CD8-positive, alpha-beta memory T cell (primary cell): ENCODE measurements at regions not wholly inside any gene's neighbourhood (a gene's known extent, or its start where the extent isn't known, plus 50 kb on each side); places are given as distances from the start of the nearest gene placed in this dataset.
A peak's percentile ranks its signal among the peaks of the same experiment; 100 is the strongest.

Experiments
- CTCF ChIA-PET: fragments of 350-600 bp; sonication (Branson Sonifier 250); formaldehyde crosslinking; loops from one replicate; lab custom pipeline; 2021; ENCODE audit warnings: antibody characterized with exemption; lab: Charles Lee
- POLR2A ChIA-PET: fragments of 350-600 bp; sonication (Branson Sonifier 250); formaldehyde crosslinking; loops from one replicate; lab custom pipeline; 2021; ENCODE audit warnings: antibody characterized with exemption; lab: Charles Lee
- DNase-seq, 5 donors: peaks; one replicate each; pipeline versions ENCODE4 v3.0.0 to v3.0.0-alpha.2; 2020 to 2022; ENCODE audit warnings: mixed read lengths in 1 of 5
- H3K27ac ChIP-seq: one replicate; pipeline ENCODE4 v1.7.0; 2013; ENCODE audit warnings: low read depth, mild to moderate bottlenecking, low read length, moderate library complexity
- H3K27me3 ChIP-seq: 2 replicates; pipeline ENCODE4 v1.7.0; 2013; ENCODE audit warnings: low read length, mild to moderate bottlenecking; ENCODE audit not compliant: insufficient read depth, poor library complexity, severe bottlenecking
- H3K36me3 ChIP-seq: 2 replicates; pipeline ENCODE4 v1.7.0; 2013; ENCODE audit warnings: mild to moderate bottlenecking, low read length, moderate library complexity; ENCODE audit not compliant: insufficient read depth
- H3K4me1 ChIP-seq: 2 replicates; pipeline ENCODE4 v1.7.0; 2013; ENCODE audit warnings: mild to moderate bottlenecking, low read length, moderate library complexity; ENCODE audit not compliant: insufficient read depth
- H3K4me3 ChIP-seq: 2 replicates; pipeline ENCODE4 v1.7.0; 2013; ENCODE audit warnings: mild to moderate bottlenecking, low read length
- H3K9me3 ChIP-seq: 2 replicates; pipeline ENCODE4 v1.7.0; 2013; ENCODE audit warnings: mild to moderate bottlenecking, low read length
- H3K27ac Mint-ChIP-seq, 8 donors: one replicate each; pipeline ENCODE4 v1.8.0; 2020 to 2021; ENCODE audit warnings: mixed read lengths in 8 of 8, mild to moderate bottlenecking in 6 of 8, inconsistent platforms in 3 of 8, moderate library complexity in 3 of 8
- H3K27me3 Mint-ChIP-seq, 2 donors: one replicate each; pipeline ENCODE4 v1.8.0; 2020 to 2021; ENCODE audit warnings: mixed read lengths in 2 of 2, mild to moderate bottlenecking in 1 of 2, moderate library complexity in 1 of 2
- H3K36me3 Mint-ChIP-seq, 3 donors: one replicate each; pipeline ENCODE4 v1.8.0; 2020 to 2021; ENCODE audit warnings: mixed read lengths in 3 of 3, inconsistent platforms in 1 of 3, mild to moderate bottlenecking in 1 of 3
- H3K4me1 Mint-ChIP-seq, 3 donors: one replicate each; pipeline ENCODE4 v1.8.0; 2020 to 2021; ENCODE audit warnings: mixed read lengths in 3 of 3, inconsistent platforms in 1 of 3, mild to moderate bottlenecking in 1 of 3
- H3K4me3 Mint-ChIP-seq, 7 donors: one replicate each; pipeline ENCODE4 v1.8.0; 2020 to 2021; ENCODE audit warnings: mixed read lengths in 7 of 7, mild to moderate bottlenecking in 6 of 7, moderate library complexity in 4 of 7, inconsistent platforms in 2 of 7
- H3K9me3 Mint-ChIP-seq, 5 donors: one replicate each; pipeline ENCODE4 v1.8.0; 2020 to 2022; ENCODE audit warnings: mixed read lengths in 5 of 5, mild to moderate bottlenecking in 3 of 5, moderate library complexity in 2 of 5, inconsistent platforms in 1 of 5

DNA sequence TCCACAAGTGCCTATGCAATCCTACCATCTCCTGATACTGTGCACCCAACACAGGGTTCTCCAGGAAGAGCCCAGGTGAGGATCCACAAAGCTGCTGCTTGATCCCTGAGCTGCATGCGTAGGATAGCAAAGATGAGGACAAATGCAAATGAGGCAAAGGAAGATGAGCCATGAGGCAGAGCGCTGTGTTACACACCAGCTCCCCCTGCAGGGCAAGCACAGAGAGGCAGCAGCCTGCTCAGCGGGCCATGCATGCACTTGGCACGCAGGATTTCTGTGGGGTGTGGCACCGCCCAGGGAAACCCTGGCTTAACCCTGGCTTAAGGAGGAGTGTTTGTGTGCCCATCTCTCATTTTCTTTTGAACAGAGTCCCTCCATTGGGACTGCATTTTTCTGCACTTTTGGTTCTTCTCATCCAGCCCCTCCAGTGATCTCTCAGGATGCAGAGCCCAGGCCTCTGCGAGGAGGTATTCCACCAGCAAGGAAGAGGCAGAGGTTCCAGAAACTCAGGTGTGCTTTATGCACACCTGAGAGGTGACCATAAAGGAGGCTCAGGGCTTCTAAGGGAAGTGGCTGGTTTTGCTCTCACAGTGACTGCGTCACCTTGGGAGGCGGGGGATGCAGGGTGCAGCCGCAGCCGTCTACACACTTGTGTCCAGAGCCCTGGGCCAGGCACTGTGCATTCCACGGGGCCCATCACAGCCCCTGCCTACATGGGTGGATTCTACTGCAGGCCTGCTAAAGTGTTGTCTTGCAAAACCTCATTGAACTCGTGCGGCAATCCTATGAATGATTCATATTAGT, 973.3 kb upstream of the TMEM132C start:
- Histone ChIP-seq H3K36me3 (no peaks in the 10 kb centered on the region), H3K4me3 (no peak overlapping the region), H3K4me1 (no peaks in the 10 kb centered on the region), H3K27me3 (no peaks in the 10 kb centered on the region), H3K9me3 (no peaks in the 10 kb centered on the region), H3K27ac (no peak overlapping the region)
- no peaks in the 10 kb centered on the region for H3K36me3 Mint-ChIP-seq
- H3K27ac Mint-ChIP-seq, result no peak overlapping the region
- DNase-seq, result peak in 3 of 5 donors; percentile 8 to 60 (median 10)
- H3K4me3 Mint-ChIP-seq, result no peak overlapping the region
- POLR2A ChIA-PET, result no interaction called here
- CTCF ChIA-PET, result interaction anchor here (1.4 to 2.5 kb wide), 2 partner anchors 9 to 184 kb away, joined by 4 to 25 read pairs; no protein-coding TSS in a partner anchor
- peaks cover 0 to 5% (median 0%) of the 10 kb centered on the region in 5 donors for H3K9me3 Mint-ChIP-seq
- no peaks in the 10 kb centered on the region for H3K4me1 Mint-ChIP-seq
- H3K27me3 Mint-ChIP-seq, result peaks cover 0 to 6% of the 10 kb centered on the region in 2 donors

DNA sequence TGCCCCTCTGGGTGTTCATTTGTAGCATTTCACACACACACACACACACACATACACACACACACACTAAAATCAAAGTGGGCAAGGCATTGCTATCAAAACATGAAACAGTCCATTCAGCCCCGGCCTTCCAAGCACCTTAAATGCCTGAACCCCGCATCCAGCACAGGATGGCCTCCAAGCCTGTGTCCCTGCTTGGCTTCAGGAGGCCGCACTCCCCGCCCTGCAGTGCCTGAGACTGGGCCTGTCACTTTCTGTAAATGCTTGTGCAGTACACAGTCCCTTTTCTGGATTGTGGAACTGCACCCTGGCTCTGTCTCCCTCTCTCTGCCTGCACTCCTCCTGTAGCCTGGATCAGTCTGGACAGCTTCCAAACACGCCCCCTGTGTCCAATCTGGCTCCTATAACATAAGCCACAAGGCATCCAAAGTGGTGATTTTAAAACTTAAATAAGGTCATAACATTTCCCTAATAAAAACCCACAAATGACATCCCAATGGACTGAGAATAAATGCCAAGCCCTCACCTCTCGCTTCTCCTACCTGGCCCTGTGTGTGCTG, 972.2 kb upstream of the TMEM132C start:
- POLR2A ChIA-PET, result no interaction called here
- H3K4me3 Mint-ChIP-seq, result no peak overlapping the region
- H3K4me3 ChIP-seq, result no peak overlapping the region

DNA sequence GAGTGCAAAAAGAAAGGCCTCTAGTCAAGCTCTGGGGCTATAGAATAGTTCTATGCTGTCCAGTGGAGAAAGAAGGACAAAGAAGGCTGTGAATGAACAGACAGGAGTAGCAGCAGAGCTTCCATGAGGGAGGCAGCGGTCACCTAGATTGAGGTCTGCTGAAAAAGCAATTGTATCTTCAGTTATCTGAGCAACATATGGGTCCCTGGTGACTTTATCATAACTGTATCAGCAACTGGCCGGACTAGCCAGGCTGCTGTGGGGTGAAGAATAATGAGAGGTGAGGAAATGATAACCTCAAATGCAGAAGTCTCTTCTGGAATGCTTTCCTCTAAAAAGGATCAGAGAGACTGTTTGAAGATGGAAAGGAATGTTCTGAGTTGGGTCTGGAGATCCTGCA, 971.3 kb upstream of the TMEM132C start:
- no peaks in the 10 kb centered on the region for H3K27me3 ChIP-seq
- H3K36me3 Mint-ChIP-seq, result no peaks in the 10 kb centered on the region
- no peaks in the 10 kb centered on the region for H3K4me1 ChIP-seq
- H3K36me3 ChIP-seq, result no peaks in the 10 kb centered on the region
- CTCF ChIA-PET, result no interaction called here
- peaks cover 2 to 6% of the 10 kb centered on the region in 2 donors for H3K27me3 Mint-ChIP-seq
- POLR2A ChIA-PET, result no interaction called here
- no peak overlapping the region for H3K27ac ChIP-seq
- H3K4me1 Mint-ChIP-seq, result no peaks in the 10 kb centered on the region
- H3K4me3 Mint-ChIP-seq, result no peak overlapping the region
- H3K27ac Mint-ChIP-seq, result no peak overlapping the region
- no peak overlapping the region for H3K4me3 ChIP-seq
- peaks cover 0 to 8% (median 0%) of the 10 kb centered on the region in 5 donors for H3K9me3 Mint-ChIP-seq
- no peaks in the 10 kb centered on the region for H3K9me3 ChIP-seq
- DNase-seq, result no peak

More for the DNA sequence above, 972.2 kb upstream of the TMEM132C start:
- CTCF ChIA-PET, result no interaction called here
- no peak overlapping the region for H3K27ac Mint-ChIP-seq
- H3K9me3 Mint-ChIP-seq, result peaks cover 0 to 8% (median 0%) of the 10 kb centered on the region in 5 donors
- Histone ChIP-seq H3K4me1 (no peaks in the 10 kb centered on the region), H3K9me3 (no peaks in the 10 kb centered on the region), H3K36me3 (no peaks in the 10 kb centered on the region), H3K27me3 (no peaks in the 10 kb centered on the region), H3K27ac (no peak overlapping the region)
- no peaks in the 10 kb centered on the region for H3K4me1 Mint-ChIP-seq
- peaks cover 0 to 6% of the 10 kb centered on the region in 2 donors for H3K27me3 Mint-ChIP-seq
- H3K36me3 Mint-ChIP-seq, result no peaks in the 10 kb centered on the region
- DNase-seq, result no peak

DNA sequence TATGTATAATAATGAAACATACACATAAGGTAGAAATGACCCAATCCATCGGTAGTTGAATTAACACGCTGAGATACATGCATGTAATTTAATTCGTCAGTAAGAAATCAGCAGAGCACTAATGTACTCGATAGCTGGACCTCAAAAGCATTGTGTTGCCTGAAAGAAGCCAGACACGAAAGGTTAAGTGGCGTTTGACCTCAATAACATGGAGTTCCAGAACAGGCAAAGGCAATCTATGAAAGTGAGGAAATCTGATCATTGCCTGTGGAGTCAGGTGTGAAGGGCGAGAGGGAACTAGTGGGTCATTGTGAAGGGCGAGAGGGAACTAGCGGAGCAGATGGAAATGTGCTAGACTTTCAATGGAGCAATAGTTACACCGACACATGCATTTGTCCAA, 970.4 kb upstream of the TMEM132C start:
- H3K36me3 Mint-ChIP-seq, result no peaks in the 10 kb centered on the region
- no peaks in the 10 kb centered on the region for H3K4me1 Mint-ChIP-seq
- Histone ChIP-seq H3K4me3 (no peak overlapping the region), H3K9me3 (no peaks in the 10 kb centered on the region), H3K27ac (no peak overlapping the region), H3K36me3 (no peaks in the 10 kb centered on the region), H3K4me1 (no peaks in the 10 kb centered on the region), H3K27me3 (no peaks in the 10 kb centered on the region)
- POLR2A ChIA-PET, result no interaction called here
- DNase-seq, result no peak
- no peak overlapping the region for H3K4me3 Mint-ChIP-seq
- CTCF ChIA-PET, result no interaction called here
- H3K9me3 Mint-ChIP-seq, result peaks cover 0 to 8% (median 0%) of the 10 kb centered on the region in 5 donors
- H3K27me3 Mint-ChIP-seq, result peaks cover 2 to 6% of the 10 kb centered on the region in 2 donors
- no peak overlapping the region for H3K27ac Mint-ChIP-seq

DNA sequence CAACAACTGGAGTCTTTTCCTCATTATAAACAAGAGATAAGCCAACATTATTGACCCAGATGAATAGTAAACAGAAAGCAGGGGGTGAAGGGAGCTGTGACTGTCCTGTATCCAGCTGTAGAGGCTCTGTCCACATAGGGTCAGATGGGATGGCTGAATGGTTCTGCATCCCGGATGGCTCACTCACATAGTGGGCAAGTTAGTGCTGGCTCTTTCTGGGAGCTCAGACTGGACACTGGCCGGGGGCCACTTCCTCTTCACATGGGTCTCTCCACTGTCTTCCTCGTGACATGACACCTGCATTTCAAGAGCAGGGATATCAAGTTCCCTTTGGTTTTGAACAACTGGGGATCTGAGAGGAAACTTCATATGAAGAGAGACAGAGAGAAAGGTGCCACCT, 969.6 kb upstream of the TMEM132C start:
- H3K9me3 Mint-ChIP-seq, result peaks cover 0 to 8% (median 0%) of the 10 kb centered on the region in 5 donors
- no peaks in the 10 kb centered on the region for H3K36me3 Mint-ChIP-seq
- H3K9me3 ChIP-seq, result no peaks in the 10 kb centered on the region
- H3K36me3 ChIP-seq, result no peaks in the 10 kb centered on the region
- peaks cover 2 to 6% of the 10 kb centered on the region in 2 donors for H3K27me3 Mint-ChIP-seq
- CTCF ChIA-PET, result no interaction called here
- no peak overlapping the region for H3K27ac Mint-ChIP-seq
- DNase-seq, result no peak
- H3K27ac ChIP-seq, result no peak overlapping the region
- no peak overlapping the region for H3K4me3 ChIP-seq
- H3K4me3 Mint-ChIP-seq, result no peak overlapping the region
- no peaks in the 10 kb centered on the region for H3K4me1 ChIP-seq
- H3K27me3 ChIP-seq, result no peaks in the 10 kb centered on the region
- H3K4me1 Mint-ChIP-seq, result no peaks in the 10 kb centered on the region
- POLR2A ChIA-PET, result no interaction called here

DNA sequence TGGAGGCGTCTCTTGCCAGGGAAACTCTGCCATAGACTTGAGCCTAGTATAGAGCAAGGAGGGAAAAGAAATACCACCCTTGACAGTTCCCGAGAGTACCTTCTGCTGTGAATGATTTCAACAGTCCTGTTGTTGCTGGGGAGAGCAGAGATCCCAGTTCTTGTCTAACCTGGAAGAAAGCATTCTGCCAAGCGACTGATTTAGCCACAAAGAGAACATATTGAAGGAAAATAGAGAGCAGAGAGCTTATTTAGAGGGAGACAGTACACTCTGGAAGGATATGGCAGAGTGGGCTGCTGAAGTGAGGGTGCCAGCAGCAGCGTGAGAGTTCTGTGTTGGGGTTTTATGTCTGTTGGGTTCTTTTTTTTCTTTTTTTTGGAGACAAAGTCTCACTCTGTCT, 966.9 kb upstream of the TMEM132C start:
- Histone ChIP-seq H3K9me3 (no peaks in the 10 kb centered on the region), H3K27ac (no peak overlapping the region), H3K36me3 (no peaks in the 10 kb centered on the region), H3K4me3 (no peak overlapping the region), H3K4me1 (no peaks in the 10 kb centered on the region), H3K27me3 (no peaks in the 10 kb centered on the region)
- DNase-seq, result no peak
- ChIA-PET POLR2A (no interaction called here), CTCF (no interaction called here)
- no peak overlapping the region for H3K27ac Mint-ChIP-seq
- H3K9me3 Mint-ChIP-seq, result peaks cover 0 to 7% (median 0%) of the 10 kb centered on the region in 5 donors
- peaks cover 7 to 9% of the 10 kb centered on the region in 2 donors for H3K27me3 Mint-ChIP-seq
- no peak overlapping the region for H3K4me3 Mint-ChIP-seq
- H3K4me1 Mint-ChIP-seq, result no peaks in the 10 kb centered on the region
- no peaks in the 10 kb centered on the region for H3K36me3 Mint-ChIP-seq

DNA sequence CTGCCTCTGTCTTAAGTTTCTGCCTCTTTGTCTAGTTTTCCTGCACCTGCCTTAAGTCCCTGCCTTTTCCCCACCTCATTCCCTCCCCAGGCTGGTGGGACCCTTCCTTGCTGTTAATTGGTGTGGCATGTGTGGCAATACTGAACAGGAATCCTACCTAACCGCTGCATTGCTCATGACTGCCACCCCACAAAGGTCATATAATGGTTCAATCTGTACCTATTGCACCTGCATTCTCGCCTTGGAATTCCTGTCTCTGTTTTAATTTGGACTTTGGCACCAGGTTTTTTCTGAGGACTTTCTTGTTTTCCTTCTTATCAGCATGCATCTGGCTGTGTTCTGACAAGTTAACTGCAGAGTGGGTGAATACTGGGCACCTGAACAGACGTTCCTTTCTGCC, 966.2 kb upstream of the TMEM132C start:
- Mint-ChIP-seq H3K4me1 (no peaks in the 10 kb centered on the region), H3K27ac (no peak overlapping the region), H3K27me3 (peaks cover 8% of the 10 kb centered on the region in 2 donors), H3K9me3 (peaks cover 0 to 6% (median 0%) of the 10 kb centered on the region in 5 donors), H3K4me3 (no peak overlapping the region), H3K36me3 (no peaks in the 10 kb centered on the region)
- Histone ChIP-seq H3K36me3 (no peaks in the 10 kb centered on the region), H3K4me3 (no peak overlapping the region), H3K27ac (no peak overlapping the region), H3K9me3 (no peaks in the 10 kb centered on the region), H3K27me3 (no peaks in the 10 kb centered on the region), H3K4me1 (no peaks in the 10 kb centered on the region)
- POLR2A ChIA-PET, result no interaction called here
- no peak for DNase-seq
- CTCF ChIA-PET, result no interaction called here

DNA sequence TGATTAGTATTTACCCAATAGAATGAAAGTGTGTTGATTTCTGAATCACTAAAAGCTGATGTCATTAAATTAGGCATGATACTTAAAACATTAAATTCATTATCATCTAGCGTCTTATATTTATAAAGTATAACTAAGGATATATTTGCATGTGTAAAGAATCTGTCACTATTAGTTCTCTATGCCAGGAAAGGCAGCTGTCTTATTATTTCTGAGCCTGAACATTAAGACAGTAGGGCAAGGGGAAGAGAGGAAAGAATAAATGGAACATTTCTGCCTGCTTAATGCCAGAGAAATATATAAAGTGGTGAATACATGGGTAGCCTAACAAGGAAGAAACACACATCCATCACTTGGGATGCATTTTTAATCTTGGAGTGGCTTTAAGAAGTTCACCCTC, 965.1 kb upstream of the TMEM132C start:
- Mint-ChIP-seq H3K9me3 (peaks cover 0 to 3% (median 0%) of the 10 kb centered on the region in 5 donors), H3K4me1 (no peaks in the 10 kb centered on the region), H3K4me3 (no peak overlapping the region), H3K27ac (no peak overlapping the region), H3K27me3 (peaks cover 10 to 18% of the 10 kb centered on the region in 2 donors), H3K36me3 (no peaks in the 10 kb centered on the region)
- Histone ChIP-seq H3K36me3 (no peaks in the 10 kb centered on the region), H3K27ac (no peak overlapping the region), H3K4me1 (no peaks in the 10 kb centered on the region), H3K4me3 (no peak overlapping the region), H3K27me3 (no peaks in the 10 kb centered on the region), H3K9me3 (no peaks in the 10 kb centered on the region)
- ChIA-PET POLR2A (no interaction called here), CTCF (no interaction called here)
- no peak for DNase-seq
